ENCODE measurements at regions not wholly inside any gene's neighbourhood (a gene's known extent, or its start where the extent isn't known, plus 50 kb on each side); places are given as distances from the start of the nearest gene placed in this dataset.
A peak's percentile ranks its signal among the peaks of the same experiment; 100 is the strongest.

DNA sequence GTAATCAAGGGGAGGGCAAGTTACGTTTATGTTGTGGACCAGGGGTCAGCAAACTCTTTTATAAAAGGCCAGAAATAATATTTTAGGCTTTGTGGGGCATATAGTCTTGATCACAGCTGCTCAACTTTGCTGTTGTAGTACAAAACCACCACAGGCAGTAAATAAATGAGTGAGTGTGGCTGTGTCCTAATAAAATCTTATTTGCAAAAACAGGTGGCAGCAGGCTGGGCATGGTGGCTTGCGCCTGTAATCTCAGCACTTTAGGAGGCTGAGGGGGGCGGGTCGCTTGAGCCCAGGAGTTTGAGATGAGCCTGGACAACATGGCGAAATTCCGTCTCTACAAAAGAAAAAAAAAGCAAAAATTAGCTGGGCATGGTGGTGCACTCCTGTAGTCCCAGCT, 57.9 kb upstream of the NUP160 start:
- no peak overlapping the region for H3K27ac Mint-ChIP-seq (ENCODE audit: unreplicated experiment)
- no peaks in the 10 kb centered on the region for H3K36me3 Mint-ChIP-seq (ENCODE audit: low read depth)
- H3K4me3 Mint-ChIP-seq: no peak overlapping the region
- TF ChIP-seq, protein P1, sequence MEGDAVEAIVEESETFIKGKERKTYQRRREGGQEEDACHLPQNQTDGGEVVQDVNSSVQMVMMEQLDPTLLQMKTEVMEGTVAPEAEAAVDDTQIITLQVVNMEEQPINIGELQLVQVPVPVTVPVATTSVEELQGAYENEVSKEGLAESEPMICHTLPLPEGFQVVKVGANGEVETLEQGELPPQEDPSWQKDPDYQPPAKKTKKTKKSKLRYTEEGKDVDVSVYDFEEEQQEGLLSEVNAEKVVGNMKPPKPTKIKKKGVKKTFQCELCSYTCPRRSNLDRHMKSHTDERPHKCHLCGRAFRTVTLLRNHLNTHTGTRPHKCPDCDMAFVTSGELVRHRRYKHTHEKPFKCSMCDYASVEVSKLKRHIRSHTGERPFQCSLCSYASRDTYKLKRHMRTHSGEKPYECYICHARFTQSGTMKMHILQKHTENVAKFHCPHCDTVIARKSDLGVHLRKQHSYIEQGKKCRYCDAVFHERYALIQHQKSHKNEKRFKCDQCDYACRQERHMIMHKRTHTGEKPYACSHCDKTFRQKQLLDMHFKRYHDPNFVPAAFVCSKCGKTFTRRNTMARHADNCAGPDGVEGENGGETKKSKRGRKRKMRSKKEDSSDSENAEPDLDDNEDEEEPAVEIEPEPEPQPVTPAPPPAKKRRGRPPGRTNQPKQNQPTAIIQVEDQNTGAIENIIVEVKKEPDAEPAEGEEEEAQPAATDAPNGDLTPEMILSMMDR (conservative IDR thresholded peaks at IDR 0.05): no peak
- DNase-seq (ENCODE audit: low read depth, low spot score): no peak
- H3K27me3 Mint-ChIP-seq (ENCODE audit: low read depth): no peaks in the 10 kb centered on the region
- H3K9me3 Mint-ChIP-seq: peaks cover 4% of the 10 kb centered on the region
- peaks cover 5% of the 10 kb centered on the region for H3K4me1 Mint-ChIP-seq

DNA sequence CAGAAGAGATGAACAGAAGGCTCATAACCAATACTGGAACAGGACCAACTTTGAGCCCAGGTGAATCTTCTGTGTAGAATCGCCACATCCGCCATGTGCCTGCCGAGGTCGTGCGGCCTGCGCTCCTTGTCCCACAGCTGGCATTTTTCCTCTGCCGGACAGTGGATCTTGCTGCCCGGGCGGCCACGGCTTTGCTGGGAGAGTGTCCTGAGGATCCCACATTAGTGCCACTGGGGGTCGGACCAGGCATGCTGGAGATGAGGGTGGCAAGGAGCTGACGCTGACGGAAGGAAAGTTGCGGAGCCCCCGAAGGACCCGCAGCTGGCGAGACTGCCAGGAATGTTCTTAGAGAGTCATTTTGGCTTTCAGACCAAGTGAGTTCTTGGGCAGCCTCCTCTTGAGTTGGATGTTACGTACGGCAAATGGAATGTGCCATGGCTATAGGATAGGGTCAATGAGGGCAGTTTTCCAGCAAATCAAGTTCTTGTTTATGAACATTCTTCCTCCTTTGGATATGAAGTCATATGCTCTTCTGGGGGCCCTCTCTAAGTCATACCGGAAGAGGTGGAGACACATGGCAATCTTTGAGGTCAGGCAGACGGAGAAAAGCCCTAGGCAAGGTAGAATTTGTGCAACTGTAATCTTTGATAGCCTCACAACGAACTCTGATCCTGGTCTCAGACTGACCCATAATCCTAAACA, 57.4 kb upstream of the NUP160 start:
- peak overlapping the region; percentile 4 for H3K27ac Mint-ChIP-seq (ENCODE audit: unreplicated experiment)
- no peaks in the 10 kb centered on the region for H3K36me3 Mint-ChIP-seq (ENCODE audit: low read depth)
- DNase-seq (ENCODE audit: low read depth, low spot score): no peak
- no peaks in the 10 kb centered on the region for H3K27me3 Mint-ChIP-seq (ENCODE audit: low read depth)
- H3K4me3 Mint-ChIP-seq: no peak overlapping the region
- H3K4me1 Mint-ChIP-seq: peaks cover 5% of the 10 kb centered on the region
- TF ChIP-seq, protein P1 (conservative IDR thresholded peaks at IDR 0.05): no peak
- peaks cover 4% of the 10 kb centered on the region for H3K9me3 Mint-ChIP-seq

DNA sequence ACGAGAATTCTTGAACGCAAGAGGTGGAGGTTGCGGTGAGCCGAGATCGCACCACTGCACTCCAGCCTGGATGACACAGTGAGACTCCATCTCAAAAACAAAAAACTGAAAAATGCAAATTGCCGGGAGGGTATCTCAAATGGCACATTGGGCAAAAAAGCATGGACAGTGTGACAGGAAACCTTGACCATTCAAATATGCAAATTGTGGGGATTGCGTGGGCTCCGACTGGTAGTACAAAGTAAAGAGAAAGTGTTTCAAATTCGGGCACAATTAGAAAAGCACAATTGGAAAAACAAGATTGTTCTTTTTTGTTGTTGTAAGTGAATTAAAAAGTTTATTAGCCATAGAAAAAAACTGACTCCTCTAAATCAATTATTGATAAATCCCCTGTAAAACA, 56.7 kb upstream of the NUP160 start:
- no peak for DNase-seq (ENCODE audit: low read depth, low spot score)
- TF ChIP-seq, protein P1 (conservative IDR thresholded peaks at IDR 0.05): no peak
- H3K27me3 Mint-ChIP-seq (ENCODE audit: low read depth): no peaks in the 10 kb centered on the region
- H3K27ac Mint-ChIP-seq (ENCODE audit: unreplicated experiment): no peak overlapping the region
- H3K9me3 Mint-ChIP-seq: peaks cover 4% of the 10 kb centered on the region
- peaks cover 5% of the 10 kb centered on the region for H3K4me1 Mint-ChIP-seq
- no peaks in the 10 kb centered on the region for H3K36me3 Mint-ChIP-seq (ENCODE audit: low read depth)
- no peak overlapping the region for H3K4me3 Mint-ChIP-seq

DNA sequence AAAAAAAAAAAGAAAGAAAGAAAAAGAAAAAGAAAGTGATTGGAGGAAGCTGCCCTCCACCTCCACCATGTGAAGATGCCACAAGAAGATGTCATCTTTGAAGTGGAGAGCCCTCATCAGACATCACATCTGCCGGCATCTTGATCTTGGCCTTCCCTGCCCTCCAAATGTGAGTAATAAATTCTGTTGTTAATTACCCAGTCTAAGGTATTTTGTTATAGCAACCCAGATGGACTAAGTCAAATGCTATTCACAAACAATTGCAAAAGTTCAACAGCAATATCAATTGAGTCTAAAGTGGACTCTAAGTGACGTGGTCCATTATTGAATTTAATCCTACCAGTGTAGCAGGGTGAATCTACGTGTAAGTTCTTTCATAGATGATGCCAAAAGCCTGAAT, 55.9 kb upstream of the NUP160 start:
- no peaks in the 10 kb centered on the region for H3K36me3 Mint-ChIP-seq (ENCODE audit: low read depth)
- H3K4me1 Mint-ChIP-seq: peaks cover 5% of the 10 kb centered on the region
- H3K27me3 Mint-ChIP-seq (ENCODE audit: low read depth): no peaks in the 10 kb centered on the region

DNA sequence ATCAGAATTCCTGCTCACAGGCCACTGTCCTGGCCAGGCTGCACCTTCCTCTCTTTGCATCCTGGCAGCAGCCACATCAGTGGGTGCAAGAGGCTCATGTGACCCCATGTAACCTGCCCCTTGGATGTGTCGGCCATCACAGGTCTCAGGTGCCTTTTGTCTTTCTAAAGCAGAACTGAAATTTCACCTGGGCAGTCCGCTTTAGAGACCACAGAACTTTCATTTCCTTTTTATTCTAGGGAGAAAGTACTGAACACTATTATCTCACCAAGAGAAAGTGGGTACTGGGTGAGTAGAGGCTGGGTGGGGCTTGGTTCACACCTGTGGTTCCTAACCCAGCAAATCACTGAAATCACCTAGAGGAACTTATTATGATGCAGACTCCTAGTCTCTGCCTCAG, 51.7 kb upstream of the NUP160 start:
- TF ChIP-seq, protein P1 (conservative IDR thresholded peaks at IDR 0.05): no peak
- Mint-ChIP-seq H3K9me3 (peaks cover 4% of the 10 kb centered on the region), H3K4me1 (no peaks in the 10 kb centered on the region), H3K27me3 (ENCODE audit: low read depth) (no peaks in the 10 kb centered on the region), H3K36me3 (ENCODE audit: low read depth) (no peaks in the 10 kb centered on the region), H3K27ac (ENCODE audit: unreplicated experiment) (no peak overlapping the region), H3K4me3 (no peak overlapping the region)
- DNase-seq (ENCODE audit: low read depth, low spot score): no peak

More for the DNA sequence above, 55.9 kb upstream of the NUP160 start:
- DNase-seq (ENCODE audit: low read depth, low spot score): no peak
- peaks cover 4% of the 10 kb centered on the region for H3K9me3 Mint-ChIP-seq
- H3K4me3 Mint-ChIP-seq: no peak overlapping the region
- no peak overlapping the region for H3K27ac Mint-ChIP-seq (ENCODE audit: unreplicated experiment)
- TF ChIP-seq, protein P1 (conservative IDR thresholded peaks at IDR 0.05): no peak

All from neural crest cell (in vitro differentiated cells).